ENCODE measurements at regions not wholly inside any gene's neighbourhood (a gene's known extent, or its start where the extent isn't known, plus 50 kb on each side); places are given as distances from the start of the nearest gene placed in this dataset.

DNA sequence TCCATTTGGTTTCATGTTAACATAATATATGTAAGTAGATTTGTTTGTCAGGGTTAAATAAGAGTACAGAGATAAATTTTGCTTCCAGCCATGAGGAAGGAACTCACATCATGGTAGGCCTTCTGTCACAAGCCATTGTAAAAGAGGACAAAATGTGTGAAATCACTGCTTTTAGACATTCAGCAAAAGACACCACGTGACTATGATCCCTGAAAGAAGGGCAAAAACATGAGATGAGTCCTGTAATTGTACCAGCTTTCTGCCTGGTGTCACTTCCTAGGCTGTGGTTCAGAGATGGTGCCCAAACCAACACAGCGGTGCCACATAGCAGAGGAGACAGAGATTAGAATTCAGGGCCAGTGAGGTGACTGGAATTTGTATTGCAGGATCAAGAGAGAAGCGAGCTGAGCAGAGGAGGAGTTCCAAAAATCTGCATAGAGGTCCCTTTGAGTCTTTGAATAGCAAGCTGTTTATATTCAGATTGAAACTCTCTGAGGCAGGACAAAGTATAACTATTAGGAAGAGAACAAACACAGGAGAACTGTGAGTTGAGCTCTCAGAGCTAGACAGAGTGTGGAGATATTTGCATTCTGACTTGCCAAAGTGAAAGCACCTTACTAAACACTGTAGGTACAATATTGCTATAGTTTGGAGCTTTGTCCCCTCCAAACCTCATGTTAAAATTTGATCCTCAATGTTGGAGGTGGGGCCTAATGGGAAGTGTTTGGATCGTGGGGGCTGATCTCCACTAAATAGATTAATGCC lies 52.6 kb upstream of the PDE7B start (continued):
- TF ChIP-seq ETS1 (IDR thresholded peaks at IDR 0.05) = no peak
- TF ChIP-seq ZNF462 (CRISPR knock-in tag; IDR thresholded peaks at IDR 0.05) = no peak
- TF ChIP-seq ZNF331 (CRISPR knock-in tag; IDR thresholded peaks at IDR 0.05; ENCODE audit: low read depth) = no peak
- no peak for TF ChIP-seq EZH2 (IDR thresholded peaks at IDR 0.05; ENCODE audit: low read depth, unreplicated experiment)
- TF ChIP-seq NANOG (IDR thresholded peaks at IDR 0.05; ENCODE audit: borderline replicate concordance) = no peak
- TF ChIP-seq STAT1 (IDR thresholded peaks at IDR 0.05; ENCODE audit: unreplicated experiment) = no peak
- TF ChIP-seq POLR2AphosphoS5 (IDR thresholded peaks at IDR 0.05; ENCODE audit: low read depth) = no peak

Data from GM23338 (cell line).